KMS-11 (cell line): ENCODE measurements at regions not wholly inside any gene's neighbourhood (a gene's known extent, or its start where the extent isn't known, plus 50 kb on each side); places are given as distances from the start of the nearest gene placed in this dataset.

Experiments used
- H2AFZ ChIP-seq: fragments of 200-600 bp; sonication (generic); 2 replicates; pipeline ENCODE4 v1.6.1; 2016; ENCODE audit warnings: antibody characterized with exemption, mixed run types, low read depth
- H3K27ac ChIP-seq: fragments of 200-600 bp; sonication (generic); 2 replicates; pipeline ENCODE4 v1.6.1; 2016; ENCODE audit warnings: mild to moderate bottlenecking, mixed run types
- H3K27me3 ChIP-seq: fragments of 200-600 bp; sonication (generic); 2 replicates; pipeline ENCODE4 v1.6.1; 2017; ENCODE audit warnings: mild to moderate bottlenecking, low read depth, mixed run types, moderate library complexity; ENCODE audit not compliant: insufficient read depth
- H3K36me3 ChIP-seq: fragments of 200-600 bp; sonication (generic); 2 replicates; pipeline ENCODE4 v1.6.1; 2017; ENCODE audit warnings: mild to moderate bottlenecking, mixed run types; ENCODE audit not compliant: insufficient read depth
- H3K4me1 ChIP-seq: fragments of 200-600 bp; sonication (generic); 2 replicates; pipeline ENCODE4 v1.6.1; 2016; ENCODE audit warnings: mild to moderate bottlenecking, low read depth, mixed run types; ENCODE audit not compliant: poor library complexity, severe bottlenecking
- H3K4me2 ChIP-seq: fragments of 200-600 bp; sonication (generic); 2 replicates; pipeline ENCODE4 v1.7.0; 2016; ENCODE audit warnings: mild to moderate bottlenecking, mixed run types
- H3K4me3 ChIP-seq: fragments of 200-600 bp; sonication (generic); IDR thresholded peaks from 2 replicates; pipeline ENCODE4 v1.6.1; 2017; ENCODE audit warnings: low read depth, low read length, mixed read lengths; ENCODE audit not compliant: insufficient read depth
- H3K79me2 ChIP-seq: fragments of 200-600 bp; sonication (generic); 2 replicates; pipeline ENCODE4 v1.6.1; 2016; ENCODE audit warnings: low read depth, mixed run types; ENCODE audit not compliant: insufficient read depth
- H3K9ac ChIP-seq: fragments of 200-600 bp; sonication (generic); 2 replicates; pipeline ENCODE4 v1.6.1; 2016; ENCODE audit warnings: mild to moderate bottlenecking, mixed run types
- H4K20me1 ChIP-seq: fragments of 200-600 bp; sonication (generic); 2 replicates; pipeline ENCODE4 v1.6.1; 2016; ENCODE audit warnings: mild to moderate bottlenecking, mixed run types; ENCODE audit not compliant: insufficient read depth
- TF ChIP-seq, protein P1 (sequence below): fragments of 200-600 bp; sonication (generic); conservative IDR thresholded peaks from 2 replicates; pipeline ENCODE4 v1.6.1; 2017; ENCODE audit warnings: low read depth, mild to moderate bottlenecking, antibody characterized with exemption, low read length, moderate library complexity, mixed read lengths

DNA sequence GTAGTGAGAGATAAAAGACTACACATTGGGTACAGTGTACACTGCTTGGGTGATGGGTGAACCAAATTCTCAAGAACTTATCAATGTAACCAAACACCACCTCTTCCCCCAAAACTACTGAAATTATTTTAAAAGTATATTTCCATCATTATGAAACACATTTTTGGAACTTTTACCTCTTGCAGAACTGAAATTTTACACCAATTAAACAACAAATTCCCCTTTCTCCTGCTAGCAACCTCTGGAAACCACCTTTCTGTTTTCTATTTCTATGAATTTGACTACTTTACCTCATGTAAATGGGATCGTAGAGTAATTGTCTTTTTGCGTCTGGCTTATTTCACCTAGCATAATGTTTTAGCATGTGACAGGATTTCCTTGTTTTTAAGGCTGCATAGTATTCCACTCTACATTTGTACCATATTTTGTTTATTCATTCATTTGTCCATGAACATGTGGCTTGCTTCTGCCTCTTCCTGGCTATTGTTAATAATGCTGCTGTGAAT is 149.9 kb upstream of the PHACTR1 start:
- Histone ChIP-seq H3K36me3 (no peaks in the 10 kb centered on the region), H3K27me3 (no peaks in the 10 kb centered on the region)

DNA sequence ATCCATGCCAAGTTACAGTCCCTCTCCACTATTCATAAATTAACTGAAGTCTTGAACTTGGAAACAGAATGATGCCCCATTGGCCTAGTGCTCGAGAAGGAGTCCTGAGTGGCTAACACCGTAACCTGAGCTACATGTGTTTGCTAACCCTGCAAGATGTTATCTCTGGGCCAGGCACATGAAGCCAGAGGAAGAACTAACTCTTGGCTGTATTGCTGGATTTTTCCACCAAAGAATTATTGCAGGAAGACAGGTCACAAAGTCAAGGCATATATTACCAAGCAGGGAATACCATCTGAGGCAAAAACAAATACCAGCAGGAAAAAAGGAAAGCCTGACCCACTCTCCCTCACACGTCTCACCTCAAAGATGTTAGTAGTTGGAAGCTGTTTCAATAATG is 148.9 kb upstream of the PHACTR1 start:
- Histone ChIP-seq H3K4me3 (no peak overlapping the region), H3K79me2 (no peaks in the 10 kb centered on the region), H3K9ac (no peak overlapping the region), H3K4me1 (no peaks in the 10 kb centered on the region), H4K20me1 (no peaks in the 10 kb centered on the region), H3K36me3 (no peaks in the 10 kb centered on the region; the same call in 1 of the 2 replicates), H3K27me3 (no peaks in the 10 kb centered on the region), H3K4me2 (no peak overlapping the region), H2AFZ (no peak overlapping the region), H3K27ac (no peak overlapping the region)
- TF ChIP-seq, protein P1, sequence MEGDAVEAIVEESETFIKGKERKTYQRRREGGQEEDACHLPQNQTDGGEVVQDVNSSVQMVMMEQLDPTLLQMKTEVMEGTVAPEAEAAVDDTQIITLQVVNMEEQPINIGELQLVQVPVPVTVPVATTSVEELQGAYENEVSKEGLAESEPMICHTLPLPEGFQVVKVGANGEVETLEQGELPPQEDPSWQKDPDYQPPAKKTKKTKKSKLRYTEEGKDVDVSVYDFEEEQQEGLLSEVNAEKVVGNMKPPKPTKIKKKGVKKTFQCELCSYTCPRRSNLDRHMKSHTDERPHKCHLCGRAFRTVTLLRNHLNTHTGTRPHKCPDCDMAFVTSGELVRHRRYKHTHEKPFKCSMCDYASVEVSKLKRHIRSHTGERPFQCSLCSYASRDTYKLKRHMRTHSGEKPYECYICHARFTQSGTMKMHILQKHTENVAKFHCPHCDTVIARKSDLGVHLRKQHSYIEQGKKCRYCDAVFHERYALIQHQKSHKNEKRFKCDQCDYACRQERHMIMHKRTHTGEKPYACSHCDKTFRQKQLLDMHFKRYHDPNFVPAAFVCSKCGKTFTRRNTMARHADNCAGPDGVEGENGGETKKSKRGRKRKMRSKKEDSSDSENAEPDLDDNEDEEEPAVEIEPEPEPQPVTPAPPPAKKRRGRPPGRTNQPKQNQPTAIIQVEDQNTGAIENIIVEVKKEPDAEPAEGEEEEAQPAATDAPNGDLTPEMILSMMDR: no peak

More for the DNA sequence above, 149.9 kb upstream of the PHACTR1 start:
- no peaks in the 10 kb centered on the region for H3K4me1 ChIP-seq
- no peak overlapping the region for H3K27ac ChIP-seq
- no peak overlapping the region for H2AFZ ChIP-seq
- TF ChIP-seq, protein P1: no peak
- H3K4me2 ChIP-seq: no peak overlapping the region
- H3K9ac ChIP-seq: no peak overlapping the region
- H3K4me3 ChIP-seq: no peak overlapping the region
- H4K20me1 ChIP-seq: no peaks in the 10 kb centered on the region
- H3K79me2 ChIP-seq: no peaks in the 10 kb centered on the region

DNA sequence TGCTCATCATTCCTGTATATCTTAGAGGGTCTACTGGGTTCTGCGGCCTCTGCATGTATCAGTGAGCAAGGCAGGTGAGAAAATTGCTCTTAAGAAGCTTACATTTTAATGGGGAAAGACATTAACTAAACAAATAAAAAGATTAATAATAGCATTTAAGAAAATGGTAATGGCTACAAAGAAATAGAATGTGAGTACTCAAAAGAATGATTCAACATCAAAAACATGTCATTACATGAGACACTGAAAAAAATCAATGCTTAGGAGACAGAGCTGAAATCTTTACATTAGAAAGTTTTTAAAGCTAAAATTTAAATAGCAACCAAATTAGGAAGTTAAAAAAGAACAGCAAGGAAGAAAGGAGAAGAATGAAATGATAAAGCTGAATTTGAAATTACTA is 146.9 kb upstream of the PHACTR1 start:
- Histone ChIP-seq H3K79me2 (no peaks in the 10 kb centered on the region), H3K36me3 (no peaks in the 10 kb centered on the region; the same call in 1 of the 2 replicates), H3K4me1 (no peaks in the 10 kb centered on the region), H3K4me3 (no peak overlapping the region), H3K4me2 (no peak overlapping the region), H4K20me1 (no peaks in the 10 kb centered on the region), H2AFZ (no peak overlapping the region), H3K27me3 (no peaks in the 10 kb centered on the region), H3K27ac (no peak overlapping the region), H3K9ac (no peak overlapping the region)
- TF ChIP-seq, protein P1: no peak

DNA sequence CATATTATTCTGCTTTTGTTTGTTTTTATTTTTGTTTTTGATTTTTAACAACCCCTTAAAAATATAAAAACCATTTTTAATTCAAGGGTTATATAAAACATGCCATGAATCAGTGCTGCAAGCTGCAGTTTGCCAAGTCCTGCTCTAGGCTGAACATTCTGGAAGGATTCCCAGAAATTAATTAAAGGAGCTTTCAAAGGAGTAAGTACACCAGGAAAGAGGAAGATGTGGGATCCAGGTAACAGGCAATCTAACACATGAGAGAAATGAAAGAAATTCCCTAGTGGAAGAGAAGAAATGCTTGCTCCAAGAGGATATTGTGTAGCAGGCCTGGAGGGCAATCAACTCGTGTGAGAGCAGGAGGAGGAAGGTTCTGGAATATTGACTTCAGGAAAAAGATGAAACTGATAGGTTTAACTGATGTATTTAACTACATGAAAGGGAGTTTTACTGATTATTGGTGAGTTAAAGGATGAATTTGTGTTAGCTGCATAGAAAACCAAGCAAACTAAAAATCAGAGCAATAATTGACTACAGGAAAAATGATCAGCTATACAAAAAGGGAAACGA is 146.0 kb upstream of the PHACTR1 start:
- Histone ChIP-seq H3K4me3 (no peak overlapping the region), H3K36me3 (no peaks in the 10 kb centered on the region; the same call in 1 of the 2 replicates), H3K27me3 (no peaks in the 10 kb centered on the region), H3K27ac (no peak overlapping the region), H4K20me1 (no peaks in the 10 kb centered on the region), H3K9ac (no peak overlapping the region), H3K79me2 (no peaks in the 10 kb centered on the region), H3K4me2 (no peak overlapping the region), H2AFZ (no peak overlapping the region), H3K4me1 (no peaks in the 10 kb centered on the region)
- TF ChIP-seq, protein P1: no peak
